ENCODE measurements at regions not wholly inside any gene's neighbourhood (a gene's known extent, or its start where the extent isn't known, plus 50 kb on each side); places are given as distances from the start of the nearest gene placed in this dataset.

- no peak for TF ChIP-seq POLR2A (IDR thresholded peaks at IDR 0.05; ENCODE audit: insufficient read depth in 1 of 2, low read depth in 2 of 2, low read length in 2 of 2)
- TF ChIP-seq ZFX (CRISPR knock-in tag; IDR thresholded peaks at IDR 0.05; ENCODE audit: low read depth), result no peak
- no peak for TF ChIP-seq CBX1 (IDR thresholded peaks at IDR 0.05; ENCODE audit: low read depth)
- TF ChIP-seq THAP7 (CRISPR knock-in tag; IDR thresholded peaks at IDR 0.05), result no peak
- no peak for TF ChIP-seq CEBPG (CRISPR knock-in tag; IDR thresholded peaks at IDR 0.05)
- TF ChIP-seq, protein P1, sequence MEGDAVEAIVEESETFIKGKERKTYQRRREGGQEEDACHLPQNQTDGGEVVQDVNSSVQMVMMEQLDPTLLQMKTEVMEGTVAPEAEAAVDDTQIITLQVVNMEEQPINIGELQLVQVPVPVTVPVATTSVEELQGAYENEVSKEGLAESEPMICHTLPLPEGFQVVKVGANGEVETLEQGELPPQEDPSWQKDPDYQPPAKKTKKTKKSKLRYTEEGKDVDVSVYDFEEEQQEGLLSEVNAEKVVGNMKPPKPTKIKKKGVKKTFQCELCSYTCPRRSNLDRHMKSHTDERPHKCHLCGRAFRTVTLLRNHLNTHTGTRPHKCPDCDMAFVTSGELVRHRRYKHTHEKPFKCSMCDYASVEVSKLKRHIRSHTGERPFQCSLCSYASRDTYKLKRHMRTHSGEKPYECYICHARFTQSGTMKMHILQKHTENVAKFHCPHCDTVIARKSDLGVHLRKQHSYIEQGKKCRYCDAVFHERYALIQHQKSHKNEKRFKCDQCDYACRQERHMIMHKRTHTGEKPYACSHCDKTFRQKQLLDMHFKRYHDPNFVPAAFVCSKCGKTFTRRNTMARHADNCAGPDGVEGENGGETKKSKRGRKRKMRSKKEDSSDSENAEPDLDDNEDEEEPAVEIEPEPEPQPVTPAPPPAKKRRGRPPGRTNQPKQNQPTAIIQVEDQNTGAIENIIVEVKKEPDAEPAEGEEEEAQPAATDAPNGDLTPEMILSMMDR (CRISPR knock-in tag; IDR thresholded peaks at IDR 0.05), result no peak
These were observed 118.0 kb upstream of the GLRA2 start for GRCh38 chrX:14411326-14411725.
